Transverse colon (tissue), 4 donors: ENCODE measurements at regions not wholly inside any gene's neighbourhood (a gene's known extent, or its start where the extent isn't known, plus 50 kb on each side); places are given as distances from the start of the nearest gene placed in this dataset.
A peak's percentile ranks its signal among the peaks of the same experiment; 100 is the strongest.

Experiments
- DNase-seq: peaks from one replicate; pipeline ENCODE4 v3.0.0-alpha.2; 2019
- H3K27ac ChIP-seq, 4 donors: fragments of 200-600 bp; sonication (generic); 2 replicates each; pipeline ENCODE4 v1.5.1; 2016 to 2018; ENCODE audit warnings: inconsistent platforms in 4 of 4
- H3K27me3 ChIP-seq: fragments of 200-600 bp; sonication (generic); 2 replicates; pipeline ENCODE4 v1.5.1; 2017; ENCODE audit warnings: inconsistent platforms
- H3K36me3 ChIP-seq, 4 donors: fragments of 200-600 bp; sonication (generic); 2 replicates each; pipeline ENCODE4 v1.5.1; 2017 to 2019; ENCODE audit warnings: inconsistent platforms in 4 of 4
- H3K4me1 ChIP-seq, 4 donors: fragments of 200-600 bp; sonication (generic); 2 replicates each; pipeline ENCODE4 v1.5.1; 2017 to 2020; ENCODE audit warnings: inconsistent platforms in 4 of 4
- H3K4me3 ChIP-seq, 4 donors: fragments of 200-600 bp; sonication (generic); 1 replicate in 1 of 4; 2 replicates in 3 of 4; pipeline versions ENCODE4 v1.5.1 to v1.6.1; 2017 to 2019; ENCODE audit warnings: inconsistent platforms in 4 of 4
- H3K9me3 ChIP-seq, 2 donors: fragments of 200-600 bp; sonication (generic); 2 replicates each; pipeline ENCODE4 v1.5.1; 2017 to 2019; ENCODE audit warnings: inconsistent platforms in 2 of 2
- CTCF ChIP-seq, 5 experiments: fragments of 200-600 bp in 3 of 5; fragments of 450-650 bp in 2 of 5; sonication (generic) in 3 of 5; IDR thresholded peaks; 1 replicate in 2 of 5; 2 replicates in 3 of 5; pipeline ENCODE4 v1.5.1; 2016 to 2017; ENCODE audit warnings: antibody characterized with exemption in 5 of 5, inconsistent platforms in 3 of 5, mild to moderate bottlenecking in 2 of 5, moderate library complexity in 1 of 5
- EP300 ChIP-seq: sonication (generic); formaldehyde crosslinking; IDR thresholded peaks from one replicate; pipeline ENCODE4 v1.6.1; 2017; ENCODE audit warnings: antibody characterized with exemption, low read depth
- POLR2A ChIP-seq: fragments of 450-650 bp; IDR thresholded peaks from one replicate; pipeline ENCODE4 v1.6.1; 2016; ENCODE audit warnings: antibody characterized with exemption, mild to moderate bottlenecking, moderate library complexity
- POLR2AphosphoS5 ChIP-seq, 3 donors: sonication (generic); formaldehyde crosslinking; IDR thresholded peaks; one replicate each; pipeline ENCODE4 v1.6.1; 2016; ENCODE audit warnings: antibody characterized with exemption in 3 of 3
- WGBS, 2 donors: methylation state at CpG; one replicate each; pipeline ENCODE4 v1.1.5; 2018; ENCODE audit warnings: low coverage in 1 of 2; 5-methylcytosine and 5-hydroxymethylcytosine counted together
- in situ Hi-C, 4 donors: fragments of 200-750 bp; cut with MboI; loops; one replicate each; pipeline versions ENCODE4 v1.15.0 to v1.15.1; 2017; ENCODE audit warnings: low sequenced_read_pairs in 3 of 4, low pct_ligation_motif_present in 1 of 4, low pct_unique_long_range_greater_than_20kb in 1 of 4
- intact Hi-C: fragments of 100-400 bp; cut with DNase I; formaldehyde crosslinking; loops from one replicate; pipeline ENCODE4 v1.15.1; 2023; ENCODE audit warnings: low total_unique reads

GRCh38 chr3:43783987-43784639 lies 93.4 kb downstream of the ABHD5 start:
- in situ Hi-C loops, result no loop called here
- Histone ChIP-seq H3K27ac (peak overlapping the region in 1 of 4 donors; percentile 14), H3K4me3 (no peak overlapping the region), H3K27me3 (no peaks in the 10 kb centered on the region), H3K4me1 (peaks cover 0 to 9% (median 4%) of the 10 kb centered on the region in 4 donors), H3K9me3 (no peaks in the 10 kb centered on the region), H3K36me3 (no peaks in the 10 kb centered on the region)
- intact Hi-C loops, result no loop called here
- WGBS, 2 donors, result 60 to 71% methylated on average over 1 to 6 of the region's 6 CpGs
- TF ChIP-seq POLR2AphosphoS5 (IDR thresholded peaks at IDR 0.05), result no peak
- TF ChIP-seq CTCF (IDR thresholded peaks at IDR 0.05), result no peak
- no peak for TF ChIP-seq POLR2A
- TF ChIP-seq EP300, result no peak
- DNase-seq, result peak; percentile 48

- peak overlapping the region in 1 of 4 donors; percentile 14 for H3K27ac ChIP-seq
- no peaks in the 10 kb centered on the region for H3K36me3 ChIP-seq
- WGBS, 2 donors, result 86% methylated on average over 4 of the region's 4 CpGs; no CpG with 5 or more reads in 1 of the 2 donors
- in situ Hi-C loops, result no loop called here
- no peaks in the 10 kb centered on the region for H3K27me3 ChIP-seq
- TF ChIP-seq POLR2AphosphoS5 (IDR thresholded peaks at IDR 0.05) (no peak), EP300 (no peak), POLR2A (no peak), CTCF (IDR thresholded peaks at IDR 0.05) (no peak)
- intact Hi-C loops, result no loop called here
- no peak overlapping the region for H3K4me3 ChIP-seq
- H3K9me3 ChIP-seq, result no peaks in the 10 kb centered on the region
- no peak for DNase-seq
- peaks cover 0 to 9% (median 4%) of the 10 kb centered on the region in 4 donors for H3K4me1 ChIP-seq
These were observed 93.9 kb downstream of the ABHD5 start for GRCh38 chr3:43784640-43785011.

GRCh38 chr3:43785551-43785950 lies 94.8 kb downstream of the ABHD5 start:
- in situ Hi-C loops, result no loop called here
- Histone ChIP-seq H3K27me3 (no peaks in the 10 kb centered on the region), H3K9me3 (no peaks in the 10 kb centered on the region), H3K4me1 (peaks cover 0 to 9% (median 4%) of the 10 kb centered on the region in 4 donors), H3K27ac (no peak overlapping the region), H3K4me3 (no peak overlapping the region), H3K36me3 (no peaks in the 10 kb centered on the region)
- no peak for DNase-seq
- 56 to 76% methylated on average over 8 of the region's 8 CpGs for WGBS, 2 donors
- TF ChIP-seq CTCF (IDR thresholded peaks at IDR 0.05) (no peak), POLR2A (no peak), EP300 (no peak), POLR2AphosphoS5 (IDR thresholded peaks at IDR 0.05) (no peak)
- intact Hi-C loops, result no loop called here

- Histone ChIP-seq H3K4me3 (no peak overlapping the region), H3K27ac (no peak overlapping the region), H3K27me3 (no peaks in the 10 kb centered on the region), H3K36me3 (no peaks in the 10 kb centered on the region), H3K9me3 (no peaks in the 10 kb centered on the region), H3K4me1 (peaks cover 0 to 9% (median 4%) of the 10 kb centered on the region in 4 donors)
- in situ Hi-C loops (no loop called here), intact Hi-C loops (no loop called here)
- 60% methylated on average over 3 of the region's 3 CpGs; no CpG with 5 or more reads in 1 of the 2 donors for WGBS, 2 donors
- no peak for DNase-seq
- no peak for TF ChIP-seq POLR2AphosphoS5 (IDR thresholded peaks at IDR 0.05)
- TF ChIP-seq POLR2A, result no peak
These were observed 95.4 kb downstream of the ABHD5 start for GRCh38 chr3:43786102-43786501.
